Transverse colon (tissue), 4 donors: ENCODE measurements at regions not wholly inside any gene's neighbourhood (a gene's known extent, or its start where the extent isn't known, plus 50 kb on each side); places are given as distances from the start of the nearest gene placed in this dataset.

ENCODE experiments used
- DNase-seq: peaks from one replicate; pipeline ENCODE4 v3.0.0-alpha.2; 2019
- H3K27ac ChIP-seq, 4 donors: fragments of 200-600 bp; sonication (generic); 2 replicates each; pipeline ENCODE4 v1.5.1; 2016 to 2018; ENCODE audit warnings: inconsistent platforms in 4 of 4
- H3K27me3 ChIP-seq: fragments of 200-600 bp; sonication (generic); 2 replicates; pipeline ENCODE4 v1.5.1; 2017; ENCODE audit warnings: inconsistent platforms
- H3K36me3 ChIP-seq, 4 donors: fragments of 200-600 bp; sonication (generic); 2 replicates each; pipeline ENCODE4 v1.5.1; 2017 to 2019; ENCODE audit warnings: inconsistent platforms in 4 of 4
- H3K4me1 ChIP-seq, 4 donors: fragments of 200-600 bp; sonication (generic); 2 replicates each; pipeline ENCODE4 v1.5.1; 2017 to 2020; ENCODE audit warnings: inconsistent platforms in 4 of 4
- H3K4me3 ChIP-seq, 4 donors: fragments of 200-600 bp; sonication (generic); 1 replicate in 1 of 4; 2 replicates in 3 of 4; pipeline versions ENCODE4 v1.5.1 to v1.6.1; 2017 to 2019; ENCODE audit warnings: inconsistent platforms in 4 of 4
- H3K9me3 ChIP-seq, 2 donors: fragments of 200-600 bp; sonication (generic); 2 replicates each; pipeline ENCODE4 v1.5.1; 2017 to 2019; ENCODE audit warnings: inconsistent platforms in 2 of 2
- EP300 ChIP-seq: sonication (generic); formaldehyde crosslinking; IDR thresholded peaks from one replicate; pipeline ENCODE4 v1.6.1; 2017; ENCODE audit warnings: antibody characterized with exemption, low read depth
- POLR2A ChIP-seq: fragments of 450-650 bp; IDR thresholded peaks from one replicate; pipeline ENCODE4 v1.6.1; 2016; ENCODE audit warnings: antibody characterized with exemption, mild to moderate bottlenecking, moderate library complexity
- POLR2AphosphoS5 ChIP-seq, 3 donors: sonication (generic); formaldehyde crosslinking; IDR thresholded peaks; one replicate each; pipeline ENCODE4 v1.6.1; 2016; ENCODE audit warnings: antibody characterized with exemption in 3 of 3
- WGBS, 2 donors: methylation state at CpG; one replicate each; pipeline ENCODE4 v1.1.5; 2018; ENCODE audit warnings: low coverage in 1 of 2; 5-methylcytosine and 5-hydroxymethylcytosine counted together
- in situ Hi-C, 4 donors: fragments of 200-750 bp; cut with MboI; loops; one replicate each; pipeline versions ENCODE4 v1.15.0 to v1.15.1; 2017; ENCODE audit warnings: low sequenced_read_pairs in 3 of 4, low pct_ligation_motif_present in 1 of 4, low pct_unique_long_range_greater_than_20kb in 1 of 4
- intact Hi-C: fragments of 100-400 bp; cut with DNase I; formaldehyde crosslinking; loops from one replicate; pipeline ENCODE4 v1.15.1; 2023; ENCODE audit warnings: low total_unique reads
- TF ChIP-seq, protein P1 (sequence below), 5 experiments: fragments of 200-600 bp in 3 of 5; fragments of 450-650 bp in 2 of 5; sonication (generic) in 3 of 5; IDR thresholded peaks; 1 replicate in 2 of 5; 2 replicates in 3 of 5; pipeline ENCODE4 v1.5.1; 2016 to 2017; ENCODE audit warnings: antibody characterized with exemption in 5 of 5, inconsistent platforms in 3 of 5, mild to moderate bottlenecking in 2 of 5, moderate library complexity in 1 of 5

DNA sequence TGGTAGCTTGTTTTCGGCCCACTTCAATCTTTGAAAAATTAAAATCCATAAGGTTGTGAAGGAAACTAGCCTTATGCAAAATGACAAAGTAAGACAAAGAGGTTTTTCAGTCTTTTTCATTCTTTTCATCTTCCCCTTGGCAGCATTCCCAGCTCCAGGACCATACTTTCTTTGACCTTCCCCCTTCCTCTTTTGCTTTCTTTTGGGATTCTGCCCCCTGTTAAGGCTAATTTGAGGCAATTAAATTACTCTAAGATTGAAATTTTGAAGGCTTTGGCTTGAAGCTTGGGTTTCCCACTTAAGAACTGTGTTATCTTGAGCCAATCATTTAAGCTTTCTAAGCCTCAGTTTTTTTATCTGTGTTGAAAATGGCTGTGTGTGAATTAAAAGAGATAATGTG lies 124.9 kb downstream of the DACT1 start:
- no peak for TF ChIP-seq EP300
- no peak for TF ChIP-seq POLR2AphosphoS5 (IDR thresholded peaks at IDR 0.05)
- TF ChIP-seq, protein P1, sequence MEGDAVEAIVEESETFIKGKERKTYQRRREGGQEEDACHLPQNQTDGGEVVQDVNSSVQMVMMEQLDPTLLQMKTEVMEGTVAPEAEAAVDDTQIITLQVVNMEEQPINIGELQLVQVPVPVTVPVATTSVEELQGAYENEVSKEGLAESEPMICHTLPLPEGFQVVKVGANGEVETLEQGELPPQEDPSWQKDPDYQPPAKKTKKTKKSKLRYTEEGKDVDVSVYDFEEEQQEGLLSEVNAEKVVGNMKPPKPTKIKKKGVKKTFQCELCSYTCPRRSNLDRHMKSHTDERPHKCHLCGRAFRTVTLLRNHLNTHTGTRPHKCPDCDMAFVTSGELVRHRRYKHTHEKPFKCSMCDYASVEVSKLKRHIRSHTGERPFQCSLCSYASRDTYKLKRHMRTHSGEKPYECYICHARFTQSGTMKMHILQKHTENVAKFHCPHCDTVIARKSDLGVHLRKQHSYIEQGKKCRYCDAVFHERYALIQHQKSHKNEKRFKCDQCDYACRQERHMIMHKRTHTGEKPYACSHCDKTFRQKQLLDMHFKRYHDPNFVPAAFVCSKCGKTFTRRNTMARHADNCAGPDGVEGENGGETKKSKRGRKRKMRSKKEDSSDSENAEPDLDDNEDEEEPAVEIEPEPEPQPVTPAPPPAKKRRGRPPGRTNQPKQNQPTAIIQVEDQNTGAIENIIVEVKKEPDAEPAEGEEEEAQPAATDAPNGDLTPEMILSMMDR (IDR thresholded peaks at IDR 0.05): no peak
- no peak for TF ChIP-seq POLR2A
- intact Hi-C loops: no loop called here
- H3K4me1 ChIP-seq: no peaks in the 10 kb centered on the region
- DNase-seq: no peak
- H3K27ac ChIP-seq: no peak overlapping the region
- H3K27me3 ChIP-seq: no peaks in the 10 kb centered on the region
- no peaks in the 10 kb centered on the region for H3K9me3 ChIP-seq
- WGBS, 2 donors: 100% methylated on average over 1 of the region's 1 CpG
- H3K36me3 ChIP-seq: no peaks in the 10 kb centered on the region
- no peak overlapping the region for H3K4me3 ChIP-seq
- in situ Hi-C loops: no loop called here

DNA sequence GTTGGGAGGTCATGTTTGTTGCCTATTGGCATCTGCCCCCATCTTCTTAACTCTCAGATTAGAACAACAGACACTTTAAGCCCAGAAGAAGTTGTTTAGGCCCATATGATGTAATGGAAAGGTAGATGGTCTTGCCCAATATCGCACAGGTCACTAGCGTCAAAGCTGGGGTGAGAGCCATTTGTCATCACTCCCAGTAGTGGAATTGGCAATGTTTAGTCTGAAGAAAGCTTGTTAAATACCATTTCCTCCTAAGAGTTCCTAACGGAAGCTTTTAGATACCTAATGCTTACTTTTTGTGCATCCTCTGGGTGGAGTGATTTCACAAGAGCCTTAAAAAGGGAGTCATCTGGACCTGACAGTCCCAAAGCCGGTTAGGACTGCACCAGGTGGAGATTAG lies 125.4 kb downstream of the DACT1 start:
- in situ Hi-C loops: no loop called here
- WGBS, 2 donors: 67 to 86% methylated on average over 1 to 4 of the region's 4 CpGs
- no peaks in the 10 kb centered on the region for H3K27me3 ChIP-seq
- intact Hi-C loops: no loop called here
- H3K4me3 ChIP-seq: no peak overlapping the region
- H3K9me3 ChIP-seq: no peaks in the 10 kb centered on the region
- H3K27ac ChIP-seq: no peak overlapping the region
- no peak for DNase-seq
- TF ChIP-seq POLR2AphosphoS5 (IDR thresholded peaks at IDR 0.05): no peak
- no peak for TF ChIP-seq EP300
- no peak for TF ChIP-seq POLR2A
- TF ChIP-seq, protein P1 (IDR thresholded peaks at IDR 0.05): no peak
- no peaks in the 10 kb centered on the region for H3K36me3 ChIP-seq
- H3K4me1 ChIP-seq: no peaks in the 10 kb centered on the region

DNA sequence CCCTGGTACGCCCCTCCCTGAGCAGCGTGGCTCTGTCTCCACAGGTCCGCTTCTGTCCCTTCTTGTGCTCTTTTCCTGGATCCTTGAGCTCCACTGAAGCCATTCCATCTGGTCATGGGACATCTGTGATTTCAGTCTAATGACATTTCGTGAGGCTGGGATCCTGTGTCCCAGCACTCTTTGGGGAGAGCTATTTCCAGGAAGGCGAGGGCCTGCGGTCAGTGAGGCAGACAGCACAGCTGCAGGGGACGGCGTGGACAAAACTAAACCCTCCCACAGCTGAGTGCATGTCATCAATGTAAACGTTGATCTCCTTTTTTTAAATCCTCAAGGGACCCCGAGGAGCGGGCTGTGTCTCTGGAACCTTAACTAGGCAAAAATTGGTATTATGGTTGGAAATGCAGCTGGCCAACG lies 127.7 kb downstream of the DACT1 start:
- WGBS, 2 donors: 69 to 71% methylated on average over 3 to 12 of the region's 12 CpGs
- no peak for DNase-seq
- in situ Hi-C loops (no loop called here), intact Hi-C loops (no loop called here)
- Histone ChIP-seq H3K4me1 (peaks cover 0 to 10% (median 3%) of the 10 kb centered on the region in 4 donors), H3K36me3 (no peaks in the 10 kb centered on the region), H3K27me3 (no peaks in the 10 kb centered on the region), H3K4me3 (no peak overlapping the region), H3K27ac (peak overlapping the region in 3 of 4 donors; percentile 12 to 38 (median 21)), H3K9me3 (no peaks in the 10 kb centered on the region)
- no peak for TF ChIP-seq EP300
- TF ChIP-seq, protein P1 (IDR thresholded peaks at IDR 0.05): no peak
- no peak for TF ChIP-seq POLR2AphosphoS5 (IDR thresholded peaks at IDR 0.05)
- TF ChIP-seq POLR2A: no peak

DNA sequence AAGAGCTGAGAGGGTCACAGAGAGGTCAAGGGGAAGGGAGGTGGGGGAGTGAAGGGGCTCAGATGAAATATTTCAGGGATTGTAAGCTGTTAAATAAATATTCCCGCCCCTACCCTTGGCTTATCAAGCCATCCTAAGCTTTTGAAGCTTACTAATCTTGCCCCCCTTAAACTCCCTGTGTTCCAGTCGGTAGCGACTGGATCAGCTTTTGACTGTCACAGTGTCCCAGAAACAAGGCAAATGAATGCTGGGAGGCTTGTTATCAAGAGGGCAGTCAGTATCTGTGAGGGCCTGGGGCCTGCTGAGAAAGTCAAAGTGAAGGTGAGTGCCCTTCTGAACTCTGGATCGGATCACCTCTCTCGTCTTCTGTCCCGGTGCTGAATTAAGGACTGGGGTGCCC lies 128.1 kb downstream of the DACT1 start:
- H3K27ac ChIP-seq: peak overlapping the region in 1 of 4 donors; percentile 12

More for the DNA sequence above, 128.1 kb downstream of the DACT1 start:
- H3K27me3 ChIP-seq: no peaks in the 10 kb centered on the region
- H3K4me1 ChIP-seq: peaks cover 0 to 11% (median 4%) of the 10 kb centered on the region in 4 donors
- no peak for DNase-seq
- no peaks in the 10 kb centered on the region for H3K9me3 ChIP-seq
- no peak overlapping the region for H3K4me3 ChIP-seq
- in situ Hi-C loops: no loop called here
- 77 to 90% methylated on average over 5 to 6 of the region's 6 CpGs for WGBS, 2 donors
- intact Hi-C loops: no loop called here
- H3K36me3 ChIP-seq: no peaks in the 10 kb centered on the region
- TF ChIP-seq, protein P1 (IDR thresholded peaks at IDR 0.05): no peak
- TF ChIP-seq EP300 (no peak), POLR2A (no peak), POLR2AphosphoS5 (IDR thresholded peaks at IDR 0.05) (no peak)
